ENCODE measurements at regions not wholly inside any gene's neighbourhood (a gene's known extent, or its start where the extent isn't known, plus 50 kb on each side); places are given as distances from the start of the nearest gene placed in this dataset.

GRCh38 chr12:58342736-58343135 is 401.4 kb downstream of the ATP23 start:
- intact Hi-C loops (cut with DNase I), result no loop called here
- no peak overlapping the region for H3K27ac ChIP-seq
- ATAC-seq (no peak), DNase-seq (no peak)
- H3K9me3 ChIP-seq, result no peaks in the 10 kb centered on the region
- H3K4me1 ChIP-seq, result no peaks in the 10 kb centered on the region
- H3K4me3 ChIP-seq, result no peak overlapping the region
- no peaks in the 10 kb centered on the region for H3K27me3 ChIP-seq
- no peaks in the 10 kb centered on the region for H3K36me3 ChIP-seq
- TF ChIP-seq CTCF (IDR thresholded peaks at IDR 0.05), result no peak

- intact Hi-C loops (cut with DNase I), result no loop called here
- H3K4me3 ChIP-seq, result no peak overlapping the region
These were observed 404.8 kb downstream of the ATP23 start for GRCh38 chr12:58346032-58346632.

DNA sequence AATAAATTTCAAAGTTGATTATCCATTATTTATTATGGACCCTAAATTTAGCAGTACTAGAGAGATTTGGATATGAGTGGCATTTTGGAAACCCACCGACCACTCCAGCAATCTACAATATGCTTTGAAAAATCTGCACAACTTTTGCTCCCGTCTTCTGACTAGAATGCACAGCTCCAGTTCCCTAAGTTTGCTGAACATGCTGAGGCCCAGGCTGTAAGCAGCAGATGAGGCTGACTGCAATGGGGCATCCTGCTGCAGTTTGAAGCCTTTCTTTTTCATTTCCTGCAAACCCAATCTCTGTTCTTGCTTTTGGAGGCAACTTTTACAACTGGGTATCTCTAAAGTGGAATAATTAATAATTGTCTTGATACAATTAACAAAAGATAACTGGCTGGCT is 405.8 kb downstream of the ATP23 start:
- Histone ChIP-seq H3K27me3 (no peaks in the 10 kb centered on the region), H3K4me3 (no peak overlapping the region), H3K27ac (no peak overlapping the region), H3K9me3 (no peaks in the 10 kb centered on the region), H3K4me1 (no peaks in the 10 kb centered on the region), H3K36me3 (no peaks in the 10 kb centered on the region)
- DNase-seq, result no peak
- no peak for ATAC-seq
- no peak for TF ChIP-seq CTCF (IDR thresholded peaks at IDR 0.05)
- intact Hi-C loops (cut with DNase I), result no loop called here

More at GRCh38 chr12:58346032-58346632, 404.8 kb downstream of the ATP23 start:
- DNase-seq (no peak), ATAC-seq (peak; percentile 69)
- TF ChIP-seq CTCF (IDR thresholded peaks at IDR 0.05), result peak; percentile 89
- Histone ChIP-seq H3K9me3 (no peaks in the 10 kb centered on the region), H3K27me3 (no peaks in the 10 kb centered on the region), H3K4me1 (no peaks in the 10 kb centered on the region), H3K27ac (no peak overlapping the region), H3K36me3 (no peaks in the 10 kb centered on the region)

DNA sequence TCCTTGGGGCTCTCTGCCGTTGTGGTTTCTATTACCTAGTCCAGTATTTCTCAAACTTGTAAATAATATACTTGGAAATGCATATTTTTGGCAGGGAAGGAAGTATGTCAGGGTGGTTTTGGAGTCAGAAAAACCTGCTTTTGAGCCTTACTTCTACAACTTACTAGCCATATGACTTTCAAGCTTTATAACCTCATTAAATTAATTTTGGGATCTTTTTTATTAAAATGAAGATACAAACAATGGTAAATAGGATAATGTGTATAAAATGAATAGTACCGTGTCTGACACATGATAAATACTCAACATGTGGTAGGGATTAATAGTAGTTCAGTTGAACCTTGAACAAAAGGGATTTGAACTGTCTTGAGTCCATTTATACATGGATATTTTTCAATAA is 406.3 kb downstream of the ATP23 start:
- Histone ChIP-seq H3K27ac (no peak overlapping the region), H3K4me3 (no peak overlapping the region), H3K36me3 (no peaks in the 10 kb centered on the region), H3K4me1 (no peaks in the 10 kb centered on the region), H3K9me3 (no peaks in the 10 kb centered on the region), H3K27me3 (no peaks in the 10 kb centered on the region)
- TF ChIP-seq CTCF (IDR thresholded peaks at IDR 0.05), result no peak
- intact Hi-C loops (cut with DNase I), result no loop called here
- DNase-seq (no peak), ATAC-seq (no peak)

DNA sequence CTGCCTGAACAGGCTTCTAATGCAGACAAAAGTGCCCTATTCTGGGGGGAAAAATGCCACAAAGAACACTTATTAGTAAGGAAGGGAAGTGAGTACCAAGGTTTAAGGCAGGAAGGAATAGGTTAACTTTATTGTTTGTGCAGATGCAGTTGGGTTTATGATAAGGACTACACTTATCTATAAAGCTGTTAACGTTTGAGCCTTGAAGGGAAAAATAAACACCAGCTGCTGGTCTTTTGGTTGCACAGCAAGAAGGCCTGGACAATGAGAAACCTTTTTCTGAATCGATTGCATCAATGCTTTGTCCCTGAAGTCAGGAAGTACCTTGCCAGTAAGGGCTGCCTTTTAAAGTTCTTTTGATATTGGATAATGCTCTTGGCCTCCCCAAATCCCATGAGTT is 407.8 kb downstream of the ATP23 start:
- H3K4me1 ChIP-seq, result no peaks in the 10 kb centered on the region
- H3K4me3 ChIP-seq, result no peak overlapping the region
- H3K27ac ChIP-seq, result no peak overlapping the region
- intact Hi-C loops (cut with DNase I), result no loop called here
- no peak for TF ChIP-seq CTCF (IDR thresholded peaks at IDR 0.05)
- no peak for ATAC-seq
- H3K36me3 ChIP-seq, result no peaks in the 10 kb centered on the region
- no peaks in the 10 kb centered on the region for H3K27me3 ChIP-seq
- H3K9me3 ChIP-seq, result no peaks in the 10 kb centered on the region
- DNase-seq, result no peak

DNA sequence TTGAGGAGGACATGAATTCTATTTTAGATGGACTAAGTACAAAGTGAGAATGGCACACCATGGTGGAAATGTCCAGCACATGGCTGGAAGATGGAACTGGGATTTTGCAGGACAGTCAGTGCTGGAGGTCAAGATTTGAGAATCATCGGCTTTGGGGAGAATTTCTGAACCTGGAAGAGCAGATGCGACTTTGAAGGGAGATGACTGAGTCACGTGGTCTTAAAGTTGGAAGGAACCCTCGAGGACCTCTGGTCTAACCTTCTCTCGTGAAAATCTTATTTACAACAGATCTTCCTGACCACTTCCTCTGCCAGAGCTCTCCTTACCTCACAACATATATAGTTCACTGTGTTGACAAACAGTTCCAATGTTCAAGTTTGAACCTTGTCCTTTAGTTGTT is 415.4 kb downstream of the ATP23 start:
- Histone ChIP-seq H3K36me3 (no peaks in the 10 kb centered on the region), H3K4me1 (no peaks in the 10 kb centered on the region), H3K27me3 (no peaks in the 10 kb centered on the region), H3K4me3 (no peak overlapping the region), H3K27ac (no peak overlapping the region), H3K9me3 (no peaks in the 10 kb centered on the region)
- DNase-seq (no peak), ATAC-seq (no peak)
- no peak for TF ChIP-seq CTCF (IDR thresholded peaks at IDR 0.05)
- intact Hi-C loops (cut with DNase I), result no loop called here
